ENCODE measurements at regions not wholly inside any gene's neighbourhood (a gene's known extent, or its start where the extent isn't known, plus 50 kb on each side); places are given as distances from the start of the nearest gene placed in this dataset.
A peak's percentile ranks its signal among the peaks of the same experiment; 100 is the strongest.
"Not testable (repeated sequence)": the region's sequence is repeated elsewhere in the genome, so short reads cannot be mapped to it uniquely, and the experiment has no call there.

DNA sequence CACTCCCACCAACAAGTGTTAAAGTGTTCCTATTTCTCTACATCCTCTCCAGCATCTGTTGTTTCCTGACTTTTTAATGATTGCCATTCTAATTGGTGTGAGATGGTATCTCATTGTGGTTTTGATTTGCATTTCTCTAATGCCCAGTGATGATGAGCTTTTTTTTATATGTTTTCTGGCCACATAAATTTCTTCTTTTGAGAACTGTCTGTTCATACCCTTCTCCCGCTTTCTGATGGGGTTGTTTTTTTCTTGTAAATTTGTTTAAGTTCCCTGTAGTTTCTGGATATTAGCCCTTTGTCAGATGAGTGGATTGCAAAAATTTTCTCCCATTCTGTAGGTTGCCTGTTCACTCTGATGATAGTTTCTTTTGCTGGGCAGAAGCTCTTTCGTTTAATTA is 134.3 kb upstream of the RUNX1 start:
- not testable (repeated sequence) for DNase-seq

DNA sequence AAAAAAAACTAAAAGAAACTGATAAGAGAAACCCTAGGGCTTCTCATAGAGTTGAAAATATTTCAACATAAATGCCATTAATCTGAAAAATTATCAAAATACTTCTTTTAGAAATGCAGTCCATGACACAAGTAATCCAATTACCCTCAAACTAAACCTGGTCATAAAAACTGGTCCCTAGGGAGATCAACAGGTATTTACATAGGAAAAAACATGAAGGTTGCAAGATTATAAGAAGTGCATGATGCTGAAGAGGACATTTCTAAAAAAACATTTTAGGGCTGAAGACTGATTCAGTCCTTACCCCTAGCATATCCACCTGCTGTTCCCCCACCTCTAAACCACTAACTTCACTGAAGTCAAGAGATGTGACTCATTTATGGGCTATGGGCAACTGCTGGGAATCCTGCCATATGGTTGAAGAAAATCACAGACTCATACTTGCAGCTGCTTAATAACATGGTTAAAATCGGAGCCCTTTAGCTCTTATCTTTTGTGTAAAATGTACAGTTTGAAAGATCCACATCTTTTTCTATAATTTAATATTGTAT is 131.0 kb upstream of the RUNX1 start:
- DNase-seq, result no peak

DNA sequence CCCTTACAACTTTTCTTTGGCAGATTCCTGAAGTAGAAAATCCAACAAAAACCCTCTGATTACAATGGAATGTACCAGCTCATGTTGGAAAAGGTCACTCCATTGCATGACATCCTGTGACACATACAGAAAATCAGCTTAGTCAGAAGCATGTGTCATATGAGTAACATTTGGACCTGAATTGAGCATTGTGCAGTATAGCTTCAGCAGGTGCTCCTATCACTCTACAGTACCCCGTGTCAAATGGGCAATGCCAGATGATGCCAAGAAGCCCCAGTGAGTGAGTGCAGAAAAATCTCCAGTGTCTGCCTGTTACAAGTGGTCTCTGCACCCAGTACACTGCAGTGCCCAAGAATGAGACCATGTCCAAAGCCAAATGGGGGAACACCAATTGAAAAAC is 129.7 kb upstream of the RUNX1 start:
- no peak for DNase-seq

GRCh38 chr21:35178098-35178497 is 129.0 kb upstream of the RUNX1 start:
- DNase-seq, result no peak

DNA sequence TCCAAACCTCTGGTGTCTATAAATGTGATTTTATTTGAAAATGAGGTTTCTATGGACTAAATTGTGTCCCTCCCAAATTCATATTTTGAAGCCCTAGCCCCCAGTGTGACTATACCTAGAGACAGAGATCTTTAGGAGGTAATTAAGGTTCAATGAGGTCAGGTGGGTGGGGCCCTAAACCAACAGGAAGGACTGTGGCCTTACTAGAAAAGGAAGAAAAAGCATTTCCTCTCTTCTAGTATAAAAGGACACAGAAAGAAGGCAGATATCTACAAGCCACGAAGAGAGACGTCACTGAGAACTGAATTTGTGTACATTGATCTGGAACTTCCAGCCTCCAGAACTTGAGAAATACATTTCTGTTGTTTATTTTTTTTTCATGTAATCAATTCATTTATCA is 123.1 kb upstream of the RUNX1 start:
- no peak for DNase-seq

GRCh38 chr21:35171385-35171784 is 122.3 kb upstream of the RUNX1 start:
- no peak for DNase-seq

GRCh38 chr21:35170818-35171217 is 121.7 kb upstream of the RUNX1 start:
- DNase-seq, result no peak

- no peak for DNase-seq
Observed at GRCh38 chr21:35170244-35170643, 121.1 kb upstream of the RUNX1 start.

GRCh38 chr21:35169574-35169973 is 120.5 kb upstream of the RUNX1 start:
- no peak for DNase-seq

- DNase-seq, result no peak
Observed at GRCh38 chr21:35168735-35169134, 119.6 kb upstream of the RUNX1 start.

DNA sequence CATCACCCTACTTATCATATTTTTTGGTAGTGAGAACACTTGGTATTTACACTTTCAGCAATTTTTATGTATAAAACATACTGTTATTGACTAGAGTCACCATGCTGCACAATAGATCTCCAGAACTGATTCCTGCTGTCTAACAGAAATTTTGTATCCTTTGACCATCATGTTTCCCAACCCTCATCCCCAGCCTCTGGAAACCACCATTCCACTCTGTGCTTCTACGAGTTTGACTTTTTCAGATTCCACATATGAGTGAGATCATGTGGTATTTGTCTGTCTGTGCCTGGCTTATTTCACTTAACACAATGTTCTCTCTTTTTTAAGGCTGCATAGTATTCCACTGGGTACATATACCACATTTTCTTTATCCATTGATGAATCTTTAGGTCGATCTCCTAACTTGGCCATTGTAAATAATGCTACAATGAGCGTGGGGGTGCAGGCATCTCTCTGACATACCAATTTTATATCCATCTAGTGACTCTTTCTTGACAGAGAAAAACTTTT is 115.9 kb upstream of the RUNX1 start:
- DNase-seq, result no peak

- no peak for DNase-seq
Observed at GRCh38 chr21:35164380-35164779, 115.3 kb upstream of the RUNX1 start.

GRCh38 chr21:35163411-35163810 is 114.3 kb upstream of the RUNX1 start:
- no peak for DNase-seq

DNA sequence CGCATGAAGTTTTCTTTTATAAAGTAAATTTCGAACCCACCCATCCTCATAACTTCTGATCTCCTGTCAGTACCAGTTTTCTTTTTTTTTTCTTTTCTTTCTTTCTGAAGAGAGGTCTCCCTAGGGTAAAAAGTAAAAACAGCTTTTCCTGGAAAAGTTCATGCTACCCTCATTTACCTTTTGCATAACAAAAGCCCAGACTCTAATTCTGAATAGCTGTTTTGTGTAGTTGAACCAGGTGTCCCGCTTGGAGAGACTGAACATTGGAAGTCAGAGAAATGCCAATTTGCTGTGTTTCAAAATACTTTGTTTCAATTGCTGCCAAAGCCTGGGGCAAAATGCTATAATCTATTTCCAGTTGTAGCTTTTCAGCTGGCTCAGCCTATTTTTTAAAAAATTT is 113.7 kb upstream of the RUNX1 start:
- no peak for DNase-seq

GRCh38 chr21:35159881-35160280 is 110.8 kb upstream of the RUNX1 start:
- no peak for DNase-seq

- not testable (repeated sequence) for DNase-seq
Observed at GRCh38 chr21:35157374-35157773, 108.3 kb upstream of the RUNX1 start.

DNA sequence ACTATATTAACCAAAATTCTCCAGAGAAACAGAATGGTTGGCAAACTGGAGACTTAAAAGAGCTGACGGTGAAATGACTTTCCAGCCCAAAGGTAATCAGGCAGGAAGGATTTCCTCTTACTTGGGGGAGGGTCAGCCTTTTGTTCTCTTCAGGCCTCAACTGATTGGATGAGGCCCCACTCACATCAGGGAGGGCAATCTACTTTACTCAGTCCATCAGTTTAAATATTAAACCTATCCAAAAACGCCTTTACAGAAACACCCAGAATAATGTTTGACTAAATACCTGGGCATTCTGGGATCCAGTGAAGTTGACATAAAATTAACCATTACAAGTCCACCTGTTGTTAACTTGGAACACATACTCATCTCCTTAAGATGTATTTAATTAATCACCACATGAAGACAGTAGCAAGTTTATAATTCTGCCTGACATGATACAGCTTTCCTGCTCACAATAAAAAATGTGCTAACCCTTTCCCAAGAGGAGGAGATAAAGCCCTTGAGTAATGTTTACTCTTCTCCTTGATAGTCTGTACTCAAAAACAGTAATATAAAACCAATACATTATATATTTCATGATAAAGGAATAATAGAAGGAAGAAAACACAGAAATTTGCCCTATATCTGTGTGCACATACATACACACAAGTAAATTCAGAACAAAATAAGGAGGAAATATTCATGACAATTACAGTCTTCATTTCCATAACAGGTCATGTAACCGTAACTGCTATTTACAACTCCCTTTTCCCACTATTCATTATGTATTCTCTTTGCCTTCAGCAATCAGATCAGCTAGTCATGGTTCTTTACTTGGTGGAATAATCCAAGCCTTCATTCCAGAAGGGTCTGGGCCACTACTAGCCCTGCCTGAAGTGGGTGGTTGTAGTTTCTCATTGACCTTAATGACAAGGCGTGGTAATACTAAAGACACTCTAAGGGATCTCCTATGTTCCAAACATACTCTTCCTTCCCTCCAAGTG is 107.5 kb upstream of the RUNX1 start:
- DNase-seq, result peak; percentile 8

DNA sequence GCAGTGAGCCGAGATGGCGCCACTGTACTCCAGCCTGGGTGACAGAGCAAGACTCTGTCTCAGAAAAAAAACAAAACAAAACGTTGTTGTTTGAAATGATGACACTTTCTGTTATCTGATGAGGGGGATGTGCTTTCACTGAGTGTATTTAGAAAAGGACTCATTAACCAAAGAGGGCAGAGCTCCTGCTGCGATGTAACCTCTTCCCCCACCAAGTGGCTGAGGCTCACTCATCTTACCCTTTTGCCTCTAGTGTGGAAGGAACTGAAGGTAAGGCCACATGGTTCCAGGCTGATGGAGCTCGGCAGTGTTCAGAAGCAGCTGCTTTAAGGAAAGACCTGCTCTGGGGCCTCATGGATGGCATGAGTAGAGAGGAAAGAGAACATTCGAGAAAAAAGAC is 105.7 kb upstream of the RUNX1 start:
- DNase-seq, result no peak

- no peak for DNase-seq
Observed at GRCh38 chr21:35153671-35154070, 104.6 kb upstream of the RUNX1 start.

- DNase-seq, result no peak
Observed at GRCh38 chr21:35150562-35151226, 101.6 kb upstream of the RUNX1 start.

DNA sequence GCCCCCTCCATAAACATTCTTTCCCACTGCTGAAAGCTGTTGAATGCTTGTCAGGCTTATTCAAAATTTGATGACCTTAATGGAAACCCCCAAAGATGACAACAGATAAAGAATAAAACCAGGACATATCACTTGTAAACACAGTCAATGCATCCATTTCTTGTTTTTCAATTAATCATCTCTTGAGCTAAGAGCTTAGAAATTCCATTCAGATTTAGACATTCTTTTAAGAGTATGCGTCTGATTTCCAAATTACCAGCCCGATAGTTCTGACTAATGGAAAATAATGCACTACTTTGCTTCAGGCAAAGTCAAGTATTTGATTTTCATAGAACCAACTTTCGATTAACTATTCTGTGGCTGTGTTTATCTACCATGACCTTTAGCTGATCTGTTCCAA is 100.6 kb upstream of the RUNX1 start:
- DNase-seq, result no peak

DNA sequence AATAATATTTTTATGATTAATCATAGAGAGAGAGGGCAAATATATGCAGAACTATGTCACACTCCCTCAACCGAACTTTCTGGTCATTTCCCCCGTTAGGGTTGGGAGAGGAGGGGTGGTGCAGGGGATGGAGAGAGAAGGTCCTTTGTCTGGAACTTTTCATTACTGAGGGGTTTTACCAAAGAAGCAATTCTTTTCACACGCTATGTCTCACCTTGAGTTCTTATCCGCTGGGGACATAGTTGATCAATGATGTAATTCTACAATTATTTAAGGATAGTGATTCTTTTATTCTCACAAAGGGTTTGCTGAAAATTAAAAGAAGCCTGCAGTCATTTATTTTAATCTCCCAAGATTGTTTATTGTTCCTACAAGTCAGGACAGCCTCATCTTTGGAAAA is 98.3 kb upstream of the RUNX1 start:
- DNase-seq, result no peak

GRCh38 chr21:35145626-35146233 is 96.6 kb upstream of the RUNX1 start:
- peak; percentile 34 for DNase-seq
